Activated CD4-positive, alpha-beta T cell treated with anti-CD3 and anti-CD28 coated beads for 24 hours (primary cell): ENCODE measurements at regions not wholly inside any gene's neighbourhood (a gene's known extent, or its start where the extent isn't known, plus 50 kb on each side); places are given as distances from the start of the nearest gene placed in this dataset.

Experiments
- DNase-seq, 2 donors: peaks; one replicate each; pipeline ENCODE4 v3.0.0-alpha.2; 2020; ENCODE audit warnings: low read depth in 2 of 2

- DNase-seq = no peak
These were observed 51.9 kb upstream of the TSPAN11 start for GRCh38 chr12:30874455-30875321.

- no peak for DNase-seq
These were observed 55.9 kb upstream of the TSPAN11 start for GRCh38 chr12:30870491-30871265.

DNA sequence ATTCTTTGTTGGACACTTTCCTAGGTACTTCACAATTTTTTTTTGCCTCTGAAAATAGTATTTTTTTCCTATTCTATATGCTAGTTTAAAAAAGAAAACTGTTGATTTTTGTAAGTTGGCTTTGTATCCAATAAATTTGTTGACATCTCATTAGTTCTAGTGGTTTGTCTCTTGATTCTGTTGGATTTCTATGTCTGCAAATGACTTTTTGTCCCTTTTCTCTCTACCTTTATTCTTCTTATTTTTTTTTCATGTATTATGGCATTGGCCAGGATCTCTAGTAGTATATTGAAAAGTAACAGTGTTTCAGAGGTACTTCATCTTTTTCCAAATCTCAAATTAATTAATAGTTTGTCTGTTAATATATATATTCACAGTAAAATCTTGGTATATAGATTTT is 59.1 kb upstream of the TSPAN11 start:
- no peak for DNase-seq

GRCh38 chr12:30866256-30866655 is 60.3 kb upstream of the TSPAN11 start:
- DNase-seq = no peak

DNA sequence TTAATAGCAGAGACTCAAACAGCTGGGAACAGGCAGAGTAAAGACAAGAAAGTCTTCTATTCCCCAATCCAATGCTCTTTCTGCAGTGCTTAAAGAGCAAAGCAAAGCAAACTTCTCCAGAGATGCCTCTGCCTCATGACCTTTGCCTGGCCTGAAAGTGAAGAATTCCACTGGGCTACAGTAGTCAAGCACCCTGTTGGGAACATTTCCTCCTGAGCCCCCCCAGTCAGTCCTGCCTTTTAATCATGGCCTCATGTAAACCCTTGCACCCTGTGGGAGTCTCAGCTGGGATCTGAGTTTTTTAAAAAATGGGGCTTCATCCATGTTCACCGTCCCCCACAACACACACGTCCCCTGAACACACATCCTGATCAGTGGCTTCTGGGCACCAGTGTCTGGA is 62.7 kb upstream of the TSPAN11 start:
- no peak for DNase-seq

DNA sequence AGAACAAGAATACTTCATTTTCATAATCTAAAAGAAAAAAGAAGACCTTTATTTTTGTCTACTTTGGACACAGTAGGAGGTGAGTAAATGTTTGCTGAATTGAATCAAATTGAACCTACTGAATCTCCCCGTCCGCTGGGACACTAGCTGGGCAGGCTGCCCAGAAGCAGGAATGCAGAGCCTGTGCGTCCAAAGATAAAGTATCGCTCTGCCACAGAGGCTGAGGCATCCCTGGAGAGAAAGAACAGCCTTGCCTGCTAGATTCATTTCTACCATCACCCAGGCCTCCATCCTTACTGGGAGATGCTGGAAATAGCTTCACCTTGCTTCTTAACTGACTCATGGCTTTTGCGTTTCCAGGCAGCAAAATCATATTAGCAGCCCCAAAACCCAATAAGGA is 64.1 kb upstream of the TSPAN11 start:
- DNase-seq = no peak

DNA sequence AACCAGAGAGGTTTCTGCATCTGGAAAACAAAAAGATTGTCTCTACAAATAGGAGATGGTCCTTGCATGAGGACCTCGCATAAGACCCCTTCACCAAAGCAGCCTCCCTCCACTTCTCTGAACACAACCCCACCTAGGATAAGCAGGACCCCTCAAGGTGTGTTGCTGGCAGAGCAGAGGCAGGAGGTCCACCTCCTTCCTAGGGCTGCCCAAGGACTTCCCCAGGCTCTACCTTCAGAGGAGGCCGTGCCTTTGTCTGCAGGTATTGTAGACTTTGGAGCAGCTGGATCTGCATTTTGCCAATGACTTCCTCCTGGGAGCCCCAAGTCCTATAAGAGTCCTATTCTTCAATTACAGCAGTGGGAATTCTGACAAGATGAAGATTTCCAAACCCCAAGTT is 67.3 kb upstream of the TSPAN11 start:
- no peak for DNase-seq

DNA sequence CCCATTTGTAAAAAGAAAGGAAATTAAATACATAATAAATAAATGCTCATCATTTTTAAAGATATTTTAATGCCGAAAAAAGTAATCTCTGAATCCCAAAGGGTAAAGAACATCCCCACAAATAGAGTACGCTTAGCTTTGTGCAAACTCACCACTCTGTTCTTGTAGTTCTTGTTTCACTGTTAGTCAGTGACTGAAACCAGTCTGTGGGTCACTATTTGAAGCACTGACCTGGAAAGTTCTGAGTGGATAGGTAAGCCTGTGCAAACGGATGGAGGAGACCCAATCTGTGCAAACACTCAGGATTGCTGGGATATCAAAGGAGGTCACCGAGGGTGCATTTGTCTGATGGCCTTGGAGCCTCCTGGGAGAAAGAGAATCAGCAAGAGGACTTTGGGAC is 68.1 kb upstream of the TSPAN11 start:
- DNase-seq = no peak

GRCh38 chr12:30853561-30854133 is 72.9 kb upstream of the TSPAN11 start:
- no peak for DNase-seq

- DNase-seq = no peak
These were observed 75.9 kb upstream of the TSPAN11 start for GRCh38 chr12:30850684-30851083.

DNA sequence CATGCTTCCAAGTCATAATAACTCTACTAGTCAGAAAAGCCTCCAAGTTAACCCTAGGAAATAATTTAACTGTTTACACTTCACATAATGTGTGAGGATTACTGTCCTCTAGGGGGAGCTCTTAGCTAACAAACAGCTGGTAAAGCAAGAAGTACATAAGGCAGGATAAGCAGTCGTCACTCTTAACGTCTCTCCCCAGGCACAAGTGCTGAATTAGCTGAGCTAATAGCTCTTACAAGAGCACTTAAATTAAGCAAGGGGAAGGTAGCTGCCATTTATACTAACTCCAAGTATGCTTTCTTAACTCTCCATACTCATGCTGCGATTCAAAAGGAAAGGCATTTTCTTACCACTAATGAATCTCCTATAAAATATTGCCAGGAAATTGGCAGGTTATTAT is 79.3 kb upstream of the TSPAN11 start:
- DNase-seq = peak in 1 of 2 donors; percentile 19

GRCh38 chr12:30846776-30847175 is 79.8 kb upstream of the TSPAN11 start:
- no peak for DNase-seq

DNA sequence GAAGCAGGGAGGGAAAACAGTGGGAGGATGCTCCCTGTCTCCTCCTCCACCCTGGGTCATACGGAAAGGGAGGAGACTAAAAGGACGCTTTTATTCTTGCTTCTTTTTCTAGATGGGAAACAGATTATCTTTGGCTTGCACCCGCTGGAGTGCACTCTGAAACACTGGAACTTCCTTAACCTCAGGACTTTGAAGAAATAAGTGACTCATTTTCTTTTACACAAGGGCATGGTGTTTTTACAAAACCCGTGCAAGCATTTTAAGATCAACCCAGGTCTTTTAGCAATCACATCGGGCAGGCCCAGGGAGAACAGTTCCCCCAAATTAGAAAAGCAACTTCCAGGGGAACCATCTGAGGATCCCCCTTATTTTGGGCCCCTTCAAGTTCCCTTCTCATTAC is 80.9 kb upstream of the TSPAN11 start:
- no peak for DNase-seq

GRCh38 chr12:30843211-30843610 is 83.3 kb upstream of the TSPAN11 start:
- DNase-seq = no peak

- DNase-seq = no peak
These were observed 85.8 kb upstream of the TSPAN11 start for GRCh38 chr12:30840715-30841114.

GRCh38 chr12:30839643-30840220 is 85.0 kb upstream of the CAPRIN2 start:
- DNase-seq = no peak

DNA sequence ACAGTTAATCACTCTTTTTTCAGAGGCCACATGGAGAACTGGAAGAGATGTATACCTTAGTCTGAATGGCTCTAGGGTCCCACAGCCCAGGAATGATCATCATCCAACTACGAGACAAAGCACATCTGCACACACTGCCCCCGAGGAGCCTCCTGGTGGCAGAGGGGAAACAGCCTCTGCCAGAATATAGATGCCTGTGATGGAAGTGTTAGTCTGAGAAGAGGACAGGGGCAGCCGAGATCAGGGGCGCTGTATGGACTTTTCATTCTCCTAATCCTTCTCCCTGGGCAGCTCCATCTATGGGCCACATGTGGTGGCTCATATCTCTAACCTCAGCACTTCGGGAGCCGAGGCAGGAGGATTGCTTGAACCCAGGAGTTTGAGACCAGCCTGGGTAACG is 82.8 kb upstream of the CAPRIN2 start:
- no peak for DNase-seq

DNA sequence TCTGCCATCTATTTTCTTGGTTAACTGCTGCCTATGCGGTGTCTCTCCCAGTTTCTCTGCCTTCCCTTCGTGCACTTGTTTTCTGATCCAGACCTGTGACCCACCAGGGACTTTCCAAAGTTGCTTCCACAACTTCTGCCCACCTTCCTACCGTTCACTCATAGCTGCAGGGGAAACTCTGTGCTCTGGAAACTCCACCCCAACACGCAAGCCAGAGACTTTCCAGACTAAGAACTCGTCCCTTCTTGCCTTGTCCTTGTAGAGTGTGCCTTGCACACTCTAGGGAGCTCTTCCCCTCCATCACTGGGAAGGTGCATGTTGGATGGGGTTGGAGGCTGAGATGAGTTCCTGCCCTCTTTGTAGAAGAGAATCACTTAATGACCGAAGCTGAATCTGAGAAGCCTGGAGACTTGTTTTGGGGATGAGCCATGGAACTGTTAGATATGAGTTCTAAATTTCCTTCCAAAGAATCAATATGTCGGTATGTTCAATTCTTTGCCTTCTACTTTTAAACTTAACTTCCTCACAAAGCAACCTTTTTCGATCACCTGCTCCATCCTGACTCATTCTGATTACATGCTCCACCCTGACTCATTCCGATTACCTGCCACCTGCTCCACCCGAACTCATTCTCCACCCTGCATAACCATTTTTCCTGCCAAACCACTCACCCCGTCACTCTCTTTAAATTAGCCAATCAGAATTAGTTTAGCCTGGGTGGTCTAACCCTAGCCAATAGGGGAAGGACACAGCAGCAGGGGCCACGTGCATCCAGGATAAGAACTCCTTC is 82.1 kb upstream of the CAPRIN2 start:
- DNase-seq = no peak

- DNase-seq = no peak
These were observed 80.5 kb upstream of the CAPRIN2 start for GRCh38 chr12:30835216-30835615.

- no peak for DNase-seq
These were observed 76.0 kb upstream of the CAPRIN2 start for GRCh38 chr12:30830751-30831150.

DNA sequence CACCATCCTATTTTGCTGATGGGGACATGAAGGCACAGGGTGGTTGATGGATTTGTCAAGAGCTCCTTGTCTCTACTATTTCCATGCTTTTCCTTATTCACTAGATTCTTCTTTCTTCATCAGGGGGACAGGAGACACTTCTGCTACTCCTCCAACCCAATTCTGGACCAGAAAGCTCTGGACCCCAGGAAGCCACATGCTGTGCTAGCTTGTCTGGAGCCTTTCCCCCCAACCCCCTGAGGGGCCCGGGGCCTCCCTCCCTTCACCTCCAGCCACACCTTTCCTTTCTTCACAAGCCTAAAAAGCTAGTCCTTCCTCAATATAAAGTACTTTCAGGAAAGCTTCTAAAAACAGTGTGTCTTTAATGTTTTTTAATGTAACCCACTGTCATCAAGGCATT is 75.1 kb upstream of the CAPRIN2 start:
- DNase-seq = no peak

DNA sequence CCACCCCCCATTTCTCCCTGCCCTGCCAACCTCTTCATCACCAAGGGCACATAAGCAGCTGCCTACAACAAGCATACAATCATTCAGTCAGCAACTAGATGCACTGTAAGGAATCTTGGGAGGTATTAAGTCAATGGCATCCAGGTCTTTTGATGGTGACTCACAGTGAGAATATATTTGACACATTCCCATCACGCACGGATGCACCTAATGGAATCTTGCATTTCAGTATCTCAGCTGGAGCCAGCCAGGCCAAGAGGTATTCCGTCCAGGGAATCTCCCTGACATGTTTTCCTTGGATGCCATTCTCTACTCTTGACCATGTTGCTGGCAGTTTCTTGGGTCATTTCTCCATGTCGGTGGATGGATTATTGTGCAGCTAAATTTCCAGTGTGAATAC is 73.9 kb upstream of the CAPRIN2 start:
- no peak for DNase-seq
